ENCODE measurements at regions not wholly inside any gene's neighbourhood (a gene's known extent, or its start where the extent isn't known, plus 50 kb on each side); places are given as distances from the start of the nearest gene placed in this dataset.

DNA sequence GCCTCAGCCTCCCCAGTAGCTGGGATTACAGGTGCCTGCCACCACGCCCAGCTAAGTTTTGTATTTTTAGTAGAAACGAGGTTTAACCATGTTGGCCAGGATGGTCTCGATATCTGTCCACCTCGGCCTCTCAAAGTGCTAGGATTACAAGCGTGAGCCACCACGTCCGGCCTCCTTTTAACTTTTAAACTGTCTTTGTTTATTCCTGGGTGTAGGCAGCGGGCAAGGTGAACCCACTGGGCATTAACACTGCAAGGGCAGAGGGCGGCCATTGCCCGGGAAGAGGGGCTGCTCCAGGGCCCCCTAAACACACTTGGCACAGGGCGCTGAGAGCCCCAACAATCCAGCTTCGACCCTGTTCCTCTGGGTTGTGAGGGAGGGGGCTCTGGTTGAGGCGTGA lies 693.6 kb downstream of the BRD1 start:
- TF ChIP-seq EZH2 (IDR thresholded peaks at IDR 0.05): no peak
- no peak for TF ChIP-seq POLR2AphosphoS5 (IDR thresholded peaks at IDR 0.05; ENCODE audit: borderline replicate concordance, low read depth, low read length)
